Neural progenitor cell (in vitro differentiated cells): ENCODE measurements at regions not wholly inside any gene's neighbourhood (a gene's known extent, or its start where the extent isn't known, plus 50 kb on each side); places are given as distances from the start of the nearest gene placed in this dataset.

ENCODE experiments used
- CTCF ChIP-seq: fragments of 200-600 bp; sonication (generic); IDR thresholded peaks from 2 replicates; pipeline ENCODE4 v1.5.1; 2017; ENCODE audit warnings: antibody characterized with exemption, mild to moderate bottlenecking
- EZH2phosphoT487 ChIP-seq: fragments of 200-600 bp; sonication (generic); IDR thresholded peaks from 2 replicates; pipeline ENCODE4 v1.6.1; 2017; ENCODE audit warnings: antibody characterized with exemption

- TF ChIP-seq CTCF (no peak), EZH2phosphoT487 (no peak)
Measured at GRCh38 chr15:93706495-93707292, 524.7 kb upstream of the MCTP2 start.
